Ascending aorta (tissue), 2 donors: ENCODE measurements at regions not wholly inside any gene's neighbourhood (a gene's known extent, or its start where the extent isn't known, plus 50 kb on each side); places are given as distances from the start of the nearest gene placed in this dataset.
"Not testable (repeated sequence)": the region's sequence is repeated elsewhere in the genome, so short reads cannot be mapped to it uniquely, and the experiment has no call there.

Experiments
- DNase-seq, 2 donors: peaks; one replicate each; pipeline ENCODE4 v3.0.0-alpha.2; 2019; ENCODE audit warnings: low spot score in 2 of 2
- H3K27ac ChIP-seq, 2 donors: fragments of 200-600 bp; sonication (generic); one replicate each; pipeline ENCODE4 v1.5.1; 2016 to 2017; ENCODE audit warnings: mild to moderate bottlenecking in 1 of 2
- H3K27me3 ChIP-seq: fragments of 200-600 bp; sonication (generic); one replicate; pipeline ENCODE4 v1.5.1; 2017
- H3K36me3 ChIP-seq, 2 donors: fragments of 200-600 bp; sonication (generic); one replicate each; pipeline ENCODE4 v1.5.1; 2016
- H3K4me1 ChIP-seq, 2 donors: fragments of 200-600 bp; sonication (generic); one replicate each; pipeline ENCODE4 v1.5.1; 2016 to 2017; ENCODE audit warnings: mild to moderate bottlenecking in 1 of 2
- H3K4me3 ChIP-seq, 2 donors: fragments of 200-600 bp; sonication (generic); one replicate each; pipeline ENCODE4 v1.5.1; 2016 to 2017; ENCODE audit warnings: mild to moderate bottlenecking in 1 of 2
- H3K9me3 ChIP-seq, 2 donors: fragments of 200-600 bp; sonication (generic); one replicate each; pipeline ENCODE4 v1.5.1; 2016
- CTCF ChIP-seq, 3 experiments: fragments of 200-600 bp in 2 of 3; fragments of 450-650 bp in 1 of 3; sonication (generic) in 2 of 3; IDR thresholded peaks; one replicate each; pipeline ENCODE4 v1.5.1; 2016 to 2019; ENCODE audit warnings: antibody characterized with exemption in 3 of 3, mild to moderate bottlenecking in 1 of 3, moderate library complexity in 1 of 3
- intact Hi-C: fragments of 100-400 bp; cut with DNase I; formaldehyde crosslinking; loops from one replicate; pipeline ENCODE4 v1.15.1; 2023

- H3K36me3 ChIP-seq = no peaks in the 10 kb centered on the region
- TF ChIP-seq CTCF (IDR thresholded peaks at IDR 0.05) = no peak
These were observed 1139.6 kb upstream of the LRRTM3 start for GRCh38 chr10:65786279-65786678.

GRCh38 chr10:65787571-65787970 is 1138.3 kb upstream of the LRRTM3 start:
- Histone ChIP-seq H3K27me3 (no peaks in the 10 kb centered on the region), H3K27ac (no peak overlapping the region), H3K4me3 (no peak overlapping the region), H3K4me1 (no peaks in the 10 kb centered on the region), H3K9me3 (no peaks in the 10 kb centered on the region), H3K36me3 (no peaks in the 10 kb centered on the region)
- no peak for TF ChIP-seq CTCF (IDR thresholded peaks at IDR 0.05)
- no peak for DNase-seq
- intact Hi-C loops = no loop called here

More at GRCh38 chr10:65786279-65786678, 1139.6 kb upstream of the LRRTM3 start:
- intact Hi-C loops = no loop called here
- no peak for DNase-seq
- Histone ChIP-seq H3K4me3 (no peak overlapping the region), H3K27me3 (no peaks in the 10 kb centered on the region), H3K27ac (no peak overlapping the region), H3K9me3 (no peaks in the 10 kb centered on the region), H3K4me1 (no peaks in the 10 kb centered on the region)

- Histone ChIP-seq H3K4me3 (no peak overlapping the region), H3K27me3 (no peaks in the 10 kb centered on the region), H3K36me3 (no peaks in the 10 kb centered on the region), H3K27ac (no peak overlapping the region), H3K9me3 (no peaks in the 10 kb centered on the region), H3K4me1 (no peaks in the 10 kb centered on the region)
- DNase-seq = no peak
- no peak for TF ChIP-seq CTCF (IDR thresholded peaks at IDR 0.05)
- intact Hi-C loops = no loop called here
These were observed 1137.6 kb upstream of the LRRTM3 start for GRCh38 chr10:65788271-65788670.

GRCh38 chr10:65791979-65792378 is 1133.9 kb upstream of the LRRTM3 start:
- no peak for TF ChIP-seq CTCF (IDR thresholded peaks at IDR 0.05)

GRCh38 chr10:65793738-65794425 is 1132.0 kb upstream of the LRRTM3 start:
- Histone ChIP-seq H3K27ac (no peak overlapping the region), H3K4me1 (no peaks in the 10 kb centered on the region), H3K27me3 (no peaks in the 10 kb centered on the region), H3K4me3 (no peak overlapping the region), H3K9me3 (no peaks in the 10 kb centered on the region), H3K36me3 (no peaks in the 10 kb centered on the region)
- intact Hi-C loops = no loop called here
- no peak for TF ChIP-seq CTCF (IDR thresholded peaks at IDR 0.05)
- no peak for DNase-seq

More at GRCh38 chr10:65791979-65792378, 1133.9 kb upstream of the LRRTM3 start:
- DNase-seq = no peak
- Histone ChIP-seq H3K27me3 (no peaks in the 10 kb centered on the region), H3K4me1 (no peaks in the 10 kb centered on the region), H3K9me3 (no peaks in the 10 kb centered on the region), H3K27ac (no peak overlapping the region), H3K36me3 (no peaks in the 10 kb centered on the region), H3K4me3 (no peak overlapping the region)
- intact Hi-C loops = no loop called here

- H3K36me3 ChIP-seq, H3K9me3 ChIP-seq, intact Hi-C loops, H3K27ac ChIP-seq, DNase-seq, H3K4me3 ChIP-seq, H3K4me1 ChIP-seq, H3K27me3 ChIP-seq: not testable (repeated sequence)
These were observed 1131.0 kb upstream of the LRRTM3 start for GRCh38 chr10:65794861-65795260.
